ENCODE measurements at regions not wholly inside any gene's neighbourhood (a gene's known extent, or its start where the extent isn't known, plus 50 kb on each side); places are given as distances from the start of the nearest gene placed in this dataset.
"Not testable (repeated sequence)": the region's sequence is repeated elsewhere in the genome, so short reads cannot be mapped to it uniquely, and the experiment has no call there.

DNA sequence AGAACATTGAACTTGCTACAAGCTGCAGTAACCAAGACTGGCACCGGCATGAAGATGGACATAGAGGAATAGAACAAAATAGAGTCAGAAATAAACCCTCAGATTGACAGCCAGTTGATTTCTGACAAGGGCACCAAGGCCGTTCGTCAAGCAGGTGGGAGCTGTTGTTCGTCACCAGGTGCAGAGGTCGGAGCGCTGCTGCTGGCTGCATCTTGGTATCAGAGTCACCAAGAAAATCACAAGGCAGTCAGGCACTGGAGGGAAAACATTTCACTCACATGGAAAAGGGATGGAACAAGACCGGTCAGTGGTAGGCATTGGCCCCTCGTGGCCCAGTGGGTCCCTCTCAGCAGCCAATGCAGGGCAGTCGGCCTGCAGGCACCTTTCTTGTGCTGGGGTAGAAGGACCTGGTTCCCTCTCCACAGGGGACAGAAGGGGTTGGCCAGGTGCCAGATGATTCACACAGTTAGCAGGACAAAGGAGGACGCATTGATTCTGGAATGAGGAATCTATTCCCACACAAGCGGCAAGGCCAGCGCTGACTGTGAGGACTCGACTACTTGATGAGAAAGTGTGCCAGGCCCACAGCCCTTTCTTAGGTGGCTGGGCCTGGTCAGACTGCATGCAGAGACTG is 115.8 kb upstream of the FGF3 start:
- peak; percentile 63 for DNase-seq

DNA sequence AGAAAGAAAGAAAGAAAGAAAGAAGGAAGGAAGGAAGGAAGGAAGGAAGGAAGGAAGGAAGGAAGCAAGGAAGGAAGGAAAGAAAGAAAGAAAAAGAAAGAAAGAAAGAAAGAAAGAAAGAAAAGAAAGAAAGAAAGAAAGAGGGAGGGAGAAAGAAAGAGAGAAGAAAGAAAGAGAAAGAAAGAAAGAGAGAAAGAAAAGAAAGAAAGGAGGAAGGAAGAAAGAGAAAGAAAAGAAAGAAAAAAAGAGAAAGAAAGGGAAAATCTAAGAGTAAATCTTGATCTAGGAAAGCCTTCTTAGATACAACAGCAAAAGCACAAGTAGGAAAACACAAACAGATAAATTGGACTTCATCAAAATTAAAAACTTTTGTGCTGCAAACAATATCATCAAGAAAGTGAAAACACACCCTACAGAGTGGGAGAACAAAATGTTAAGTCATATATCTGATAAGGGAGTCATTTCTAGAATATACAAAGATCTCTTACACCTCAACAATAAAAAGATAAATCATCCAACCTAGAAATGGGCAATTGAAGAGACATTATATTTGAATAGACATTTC is 116.8 kb upstream of the FGF3 start:
- DNase-seq = no peak

DNA sequence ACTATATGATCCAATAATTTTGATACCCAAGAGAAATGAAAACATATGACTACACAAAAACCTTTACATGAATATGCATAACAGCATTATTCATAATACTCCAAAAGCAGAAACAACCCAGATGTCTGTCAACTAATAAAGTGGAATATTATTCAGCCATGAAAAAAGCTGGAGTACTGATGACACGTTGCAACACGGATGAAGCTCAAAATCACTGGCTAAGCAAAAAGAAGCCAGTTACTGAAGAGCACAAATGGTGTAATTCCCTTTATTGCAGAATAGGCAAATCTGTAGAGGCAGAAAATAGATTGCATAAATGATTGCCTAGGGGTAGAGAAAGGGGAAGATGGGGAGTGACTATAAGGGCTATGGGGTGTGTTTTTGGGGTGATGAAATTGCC is 117.6 kb upstream of the FGF3 start:
- DNase-seq = no peak

DNA sequence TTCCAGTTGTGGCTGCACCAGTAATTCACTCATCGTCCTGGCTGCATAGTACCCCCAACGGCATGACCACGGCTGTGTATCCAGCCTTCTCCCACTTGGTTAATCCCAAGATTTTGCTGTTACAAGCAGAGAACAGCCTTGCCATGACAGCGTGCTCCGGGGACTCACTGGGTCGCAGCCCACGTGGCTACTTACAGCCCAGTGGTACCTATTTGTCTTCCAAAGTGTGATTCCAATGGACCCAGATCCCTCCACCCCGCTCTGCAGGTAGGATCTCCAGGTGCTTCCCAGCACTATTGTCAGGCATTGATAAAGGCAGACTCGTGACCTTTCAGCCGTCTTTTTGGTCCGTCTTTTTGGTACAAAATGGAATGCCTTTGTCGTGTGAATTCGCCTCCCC is 119.0 kb upstream of the FGF3 start:
- DNase-seq = no peak

DNA sequence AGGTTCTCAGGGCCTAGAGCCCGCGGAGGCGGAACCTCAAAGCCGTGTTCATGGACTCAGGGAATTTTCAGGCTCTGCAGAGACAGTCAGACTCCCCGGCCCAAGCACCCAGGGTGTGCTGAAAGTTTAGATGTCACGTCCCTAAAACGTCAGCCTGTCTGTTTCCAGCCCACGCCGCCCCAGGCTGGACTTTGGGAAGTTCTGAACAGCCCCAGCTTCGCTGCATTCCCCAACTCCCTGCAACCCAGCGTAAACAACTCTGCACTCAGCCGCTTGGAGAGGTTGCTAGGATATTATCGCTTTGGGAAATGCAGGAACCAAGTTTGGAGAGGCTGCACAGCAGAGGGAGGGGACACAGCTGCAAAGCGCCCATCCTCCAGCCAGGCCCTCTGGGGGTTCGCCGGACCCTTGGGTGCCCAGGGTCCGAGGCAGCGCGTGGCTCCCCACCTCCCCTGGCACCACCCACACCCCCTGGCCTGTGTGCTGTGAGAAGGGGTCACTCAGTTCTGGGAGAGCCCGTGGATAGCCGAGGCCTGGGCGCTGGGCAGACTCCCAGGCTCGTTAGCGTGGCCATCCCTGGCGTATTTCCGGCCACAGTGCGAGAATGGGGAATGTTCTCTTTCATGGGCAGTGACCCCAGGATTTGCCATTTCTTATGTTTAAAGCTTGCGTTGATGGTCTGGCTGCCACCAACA is 120.5 kb upstream of the FGF3 start:
- no peak for DNase-seq

DNA sequence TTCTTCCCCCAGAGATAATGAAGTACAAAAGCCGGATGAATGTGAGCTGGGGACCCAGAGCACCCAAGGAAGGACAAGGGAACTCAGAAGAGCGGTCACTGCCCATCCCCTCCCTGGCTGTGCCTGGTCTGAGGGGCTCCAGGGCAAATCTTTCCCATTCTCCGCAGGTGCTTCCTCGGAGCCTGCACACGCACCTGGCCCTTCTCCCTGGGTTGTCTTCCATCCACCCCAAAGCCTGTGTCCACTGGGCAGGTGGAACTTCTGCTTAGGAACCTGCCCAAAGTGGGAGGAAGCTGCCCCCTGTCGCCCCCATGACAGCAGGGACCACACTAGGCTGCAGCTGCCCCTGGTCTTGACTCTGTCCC is 121.0 kb upstream of the FGF3 start:
- DNase-seq = no peak

DNA sequence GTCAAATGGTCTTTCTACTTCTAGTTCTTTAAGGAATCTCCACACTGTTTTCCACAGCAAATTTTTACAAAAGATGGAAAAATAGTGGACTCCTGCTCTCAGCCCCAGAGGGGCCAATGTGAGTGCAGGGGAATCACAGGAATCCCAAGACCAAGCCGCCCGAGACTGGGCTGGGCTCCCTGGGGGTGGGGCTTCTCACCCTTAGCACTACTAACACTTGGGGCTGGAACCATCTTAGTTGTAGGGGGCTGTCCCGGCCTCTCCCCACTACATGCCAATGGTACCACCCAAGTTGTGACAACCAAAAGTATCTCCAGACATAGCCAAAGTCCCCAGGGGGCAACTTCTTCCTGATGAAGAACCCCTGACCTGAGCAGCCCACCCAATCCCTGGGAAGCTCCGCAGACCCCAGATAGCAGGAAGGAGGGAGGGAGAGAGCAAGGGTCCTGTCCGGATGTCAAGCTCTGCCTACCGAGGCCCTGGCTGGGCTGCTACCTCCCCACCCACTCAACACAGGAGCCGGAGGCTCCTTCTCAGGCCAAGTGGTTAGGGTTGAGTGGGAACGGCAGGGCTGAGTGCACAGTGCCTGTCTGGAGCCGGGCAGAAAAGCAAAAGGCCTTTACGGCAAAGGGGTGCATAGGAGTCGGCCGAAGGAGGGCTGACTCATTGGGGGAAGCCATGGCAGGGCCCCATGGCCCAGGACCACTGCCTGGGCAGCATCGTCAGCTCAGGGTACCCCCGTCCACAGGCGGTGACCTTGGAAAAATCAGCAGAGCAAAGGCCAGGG is 122.5 kb upstream of the FGF3 start:
- no peak for DNase-seq

DNA sequence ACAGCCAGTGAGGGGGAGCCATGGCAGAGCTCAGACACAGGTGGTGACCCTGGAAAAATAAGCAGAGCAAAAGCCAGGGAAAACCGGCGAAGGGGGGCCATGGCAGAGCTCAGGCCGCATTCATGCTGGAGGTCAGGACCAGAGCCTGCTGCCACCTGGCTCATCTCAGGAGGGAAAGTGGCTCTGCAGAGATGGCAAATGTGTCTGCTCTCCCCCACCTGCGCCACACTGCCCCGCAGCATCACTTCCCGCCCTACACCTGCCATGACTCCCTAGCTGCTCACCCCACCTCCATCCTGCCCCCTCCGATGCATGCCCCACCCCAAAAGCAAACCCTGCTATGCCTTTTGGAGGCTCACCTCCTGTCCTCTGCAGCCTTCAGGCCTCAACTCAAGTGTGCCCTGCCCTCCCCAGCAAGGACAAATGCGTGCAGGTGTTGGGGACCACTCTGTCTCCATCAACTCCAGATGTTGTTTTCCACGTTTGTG is 123.2 kb upstream of the FGF3 start:
- no peak for DNase-seq

DNA sequence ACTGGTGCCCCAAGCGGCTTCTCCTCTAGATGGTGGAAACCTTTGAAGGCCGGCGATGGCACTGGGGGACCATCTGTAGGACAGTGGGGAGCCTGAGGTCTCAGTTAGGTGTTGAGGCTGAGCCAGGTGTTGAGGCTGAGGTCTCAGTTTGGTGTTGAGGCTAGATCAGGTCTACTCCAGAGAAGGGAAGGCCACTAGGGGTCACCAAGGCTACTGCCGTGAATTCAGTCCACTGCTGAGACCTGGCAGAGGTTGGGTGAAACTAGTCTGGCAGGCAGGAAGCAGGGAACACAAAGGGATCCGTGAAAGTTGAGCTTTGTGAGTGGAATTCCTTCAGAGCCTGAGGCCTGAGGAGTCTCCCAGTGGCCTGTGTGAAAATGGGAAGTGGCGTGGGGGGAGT is 123.8 kb upstream of the FGF3 start:
- no peak for DNase-seq

DNA sequence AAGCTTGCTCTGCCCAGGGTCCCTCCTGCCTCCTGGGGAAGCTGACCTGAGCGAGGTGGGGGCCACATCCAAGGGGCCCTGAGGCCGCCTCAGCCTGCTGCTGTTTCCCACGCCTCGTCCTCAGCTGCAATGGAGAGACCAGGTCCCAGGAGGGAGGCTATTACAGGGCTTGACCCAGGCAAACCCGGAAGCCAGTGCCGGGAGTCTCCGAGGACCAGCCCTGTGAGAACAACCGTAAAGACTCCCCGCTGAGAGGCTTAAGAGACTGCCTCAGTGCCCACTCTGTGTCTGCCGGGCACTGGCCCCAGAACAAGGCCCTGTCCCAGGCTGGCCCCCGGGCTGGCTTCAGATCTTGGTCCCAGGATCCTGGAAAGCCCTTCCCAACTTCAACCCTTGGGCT is 124.3 kb upstream of the FGF3 start:
- no peak for DNase-seq

DNA sequence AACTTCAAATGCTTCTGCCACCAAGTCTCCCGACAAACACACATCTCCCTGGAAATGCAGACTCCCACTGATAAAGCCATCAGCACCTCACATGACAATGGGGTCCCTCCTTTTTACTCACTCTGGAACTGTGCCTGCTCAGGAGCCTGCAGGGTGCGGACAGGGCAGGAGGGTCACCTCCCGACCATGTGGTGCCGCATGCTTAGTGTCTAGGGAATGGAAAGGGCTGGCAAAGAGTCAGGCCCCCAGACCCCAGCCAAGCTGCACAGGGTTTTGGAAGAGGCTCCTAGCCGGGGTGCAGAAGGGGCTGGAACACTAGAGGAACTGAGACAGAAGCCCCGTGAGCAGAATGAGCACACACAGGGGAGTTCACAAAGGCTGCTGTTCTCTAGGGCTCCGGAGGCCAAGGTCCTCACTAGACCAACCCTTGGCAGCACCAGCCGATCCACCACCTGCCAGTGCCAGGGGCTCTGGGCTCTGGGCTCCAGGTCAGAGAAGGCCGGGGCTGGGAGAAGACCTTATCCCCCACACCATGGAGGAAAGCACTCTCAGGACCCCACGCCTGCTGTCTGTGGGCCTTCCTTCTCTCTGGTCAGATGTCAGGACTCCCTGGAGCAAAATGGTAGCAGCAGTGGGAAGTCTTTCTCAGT is 125.1 kb upstream of the FGF3 start:
- DNase-seq = no peak

DNA sequence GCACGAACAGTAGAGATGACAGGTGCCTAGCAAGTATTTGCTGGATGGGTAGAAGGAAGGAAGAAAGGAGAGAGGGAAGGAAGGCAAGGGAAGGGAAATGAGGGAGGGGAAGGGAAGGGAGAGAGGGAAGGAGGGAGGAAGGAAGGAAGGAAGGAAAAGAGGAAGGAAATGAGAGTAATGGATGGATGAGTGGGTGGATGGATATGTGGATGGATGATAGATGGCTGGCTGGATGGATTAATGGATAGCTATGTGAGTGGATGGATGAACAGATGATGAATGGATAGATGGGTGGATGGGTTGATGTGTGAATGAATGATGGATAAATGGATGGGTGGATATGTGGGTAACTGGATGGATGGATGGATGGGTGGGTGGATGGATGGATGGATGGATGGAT is 125.9 kb upstream of the FGF3 start:
- DNase-seq = no peak

DNA sequence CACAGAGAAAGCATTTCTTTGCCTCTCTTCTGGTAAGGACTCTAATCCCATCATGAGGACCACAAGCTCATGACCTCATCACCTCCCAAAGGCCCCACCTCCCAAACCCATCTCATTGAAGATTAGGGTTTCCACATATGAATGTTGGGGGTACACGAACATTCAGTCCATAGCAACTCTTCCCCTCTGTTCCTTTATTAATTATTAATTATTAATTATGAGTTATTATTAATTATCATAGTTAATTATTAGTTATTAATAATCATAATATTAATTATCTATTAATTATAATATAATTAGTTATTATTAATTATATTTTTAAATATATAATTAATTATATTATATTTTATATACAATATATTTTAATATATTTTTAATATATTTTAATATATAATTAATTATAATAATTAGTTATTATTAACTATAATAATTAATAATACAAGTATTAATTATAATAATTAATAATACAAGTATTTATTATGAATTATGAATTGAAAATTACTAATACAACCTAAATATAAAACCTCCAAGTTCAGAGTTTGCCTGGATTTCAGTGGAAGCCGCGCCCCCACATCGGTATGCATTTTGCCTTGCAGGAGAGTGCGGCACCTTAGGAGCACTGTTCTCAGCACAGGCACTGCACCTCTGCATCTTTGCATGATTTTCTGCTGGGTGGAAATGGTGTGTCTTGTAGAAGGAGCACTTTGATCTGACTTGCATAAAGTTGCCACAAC is 128.0 kb upstream of the FGF3 start:
- DNase-seq = peak; percentile 10

DNA sequence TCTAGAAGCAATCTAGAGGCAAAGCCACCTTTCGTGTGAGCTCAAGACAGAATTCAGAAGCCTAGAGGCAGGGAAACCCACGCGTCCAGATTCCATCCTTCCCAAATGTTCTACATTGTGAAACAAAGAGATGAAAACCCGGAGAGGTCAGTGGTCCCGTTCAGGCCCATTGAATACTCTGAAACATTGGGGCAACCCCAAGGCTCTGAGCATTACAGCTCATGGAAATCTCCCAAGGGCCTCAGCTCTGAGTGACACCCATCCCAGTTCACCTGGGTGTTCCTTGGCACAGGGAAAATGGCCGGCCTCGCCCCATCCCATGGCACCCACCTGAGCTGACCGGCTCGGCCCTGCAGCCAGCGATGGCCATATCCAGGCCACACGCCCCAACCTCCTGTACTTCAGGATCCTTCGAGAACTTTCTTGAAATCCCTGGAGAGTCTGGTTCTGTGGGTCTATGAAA is 128.6 kb upstream of the FGF3 start:
- DNase-seq = no peak

DNA sequence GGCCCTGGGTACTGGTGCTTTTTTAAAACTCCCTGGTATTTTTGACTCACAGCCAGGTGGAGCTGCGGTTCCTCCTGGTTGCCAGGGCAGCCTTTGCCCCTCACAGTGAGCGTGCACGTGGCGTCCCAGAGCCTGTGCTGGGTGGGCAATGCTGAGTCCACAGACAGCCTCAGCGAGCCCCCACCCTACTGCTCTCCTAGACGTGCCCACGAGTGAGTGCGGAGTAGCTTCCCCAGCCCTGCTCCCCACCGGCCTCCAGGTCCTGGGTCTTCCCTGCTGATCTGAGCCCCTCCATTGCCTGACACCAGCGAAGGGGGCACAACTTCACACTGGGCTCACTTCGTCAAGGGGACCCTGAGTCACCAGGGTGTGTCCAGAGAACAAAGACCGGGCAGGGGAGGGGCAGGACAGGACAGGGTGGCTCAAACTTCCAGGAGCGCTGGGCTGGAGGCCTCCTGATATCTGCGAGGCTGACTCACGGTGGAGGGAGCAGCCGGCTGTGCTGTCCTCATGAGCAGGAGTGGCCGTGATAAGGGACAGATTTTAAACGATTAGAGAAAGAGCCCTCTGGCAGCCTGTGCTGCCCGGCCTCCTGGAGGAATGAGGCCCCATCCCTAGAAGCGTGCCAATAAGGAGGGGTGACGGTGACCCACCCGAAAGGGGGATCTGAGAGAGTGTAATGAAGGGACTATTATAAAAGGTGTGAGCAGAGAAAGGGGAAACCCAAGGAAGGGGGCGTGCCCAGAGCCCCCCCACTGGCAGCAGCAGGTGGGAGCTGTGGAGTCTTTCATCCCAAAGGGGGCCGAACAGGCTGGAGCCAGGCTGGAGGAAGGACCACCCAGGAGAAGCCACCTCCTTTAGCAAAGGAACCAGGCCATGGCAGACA is 129.3 kb upstream of the FGF3 start:
- no peak for DNase-seq

DNA sequence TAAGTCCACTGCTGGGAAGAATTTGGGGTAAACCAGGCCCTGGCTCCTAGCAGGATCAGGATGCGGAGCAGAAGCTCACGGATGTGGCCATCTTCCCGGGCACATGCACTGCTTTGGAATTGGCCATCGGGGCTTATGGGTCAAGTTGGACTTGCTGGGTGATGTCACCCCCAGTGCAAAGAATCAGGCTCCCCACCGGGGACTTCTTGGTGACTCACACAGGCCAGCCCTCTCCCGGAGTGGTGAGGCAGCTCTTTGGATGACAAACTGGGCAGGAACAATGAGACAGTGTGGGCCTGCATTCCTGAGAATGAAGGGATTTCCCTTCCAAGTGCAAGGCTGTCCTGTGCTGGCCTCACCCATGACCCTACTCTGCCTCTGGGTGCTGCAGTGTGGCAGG is 128.8 kb upstream of the ANO1 start:
- no peak for DNase-seq

DNA sequence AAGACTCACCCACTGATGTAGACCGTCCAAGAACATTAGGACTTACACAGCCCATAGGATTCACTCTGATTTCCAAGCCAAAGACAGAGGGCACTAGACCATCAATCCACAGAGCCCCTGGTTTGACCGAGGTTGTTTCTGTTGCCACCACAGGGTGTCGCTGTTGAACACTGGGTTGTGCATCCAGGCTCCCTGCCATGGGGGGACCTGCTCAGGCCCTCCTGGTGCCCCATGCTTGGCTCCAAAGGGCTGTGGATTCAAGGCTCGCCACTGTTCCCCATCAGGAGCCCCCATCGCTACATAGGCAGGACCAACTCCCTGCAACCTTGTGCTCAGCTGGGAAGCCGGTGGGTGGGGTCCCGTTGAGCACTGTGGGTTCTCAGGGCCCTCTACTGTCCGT is 128.0 kb upstream of the ANO1 start:
- DNase-seq = peak; percentile 70

DNA sequence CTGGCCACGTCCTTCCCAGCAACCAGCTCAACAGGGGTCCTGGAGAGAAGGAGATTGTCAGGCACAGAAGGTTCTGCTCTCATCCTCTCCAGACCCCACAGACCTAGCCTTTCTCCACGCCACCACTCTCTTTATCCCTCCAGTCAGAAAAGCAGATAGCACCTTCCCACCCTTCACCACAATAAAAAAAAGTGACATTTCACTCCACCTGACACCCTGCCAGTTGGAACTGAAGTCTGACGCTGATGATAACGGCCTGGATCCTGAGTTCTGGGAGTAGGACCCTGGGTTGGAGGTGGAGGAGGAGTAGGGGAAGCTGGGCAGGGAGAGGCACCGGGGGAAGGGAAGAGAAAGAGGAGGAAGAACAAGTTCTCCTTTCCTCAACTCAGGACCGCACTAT is 127.5 kb upstream of the ANO1 start:
- no peak for DNase-seq

DNA sequence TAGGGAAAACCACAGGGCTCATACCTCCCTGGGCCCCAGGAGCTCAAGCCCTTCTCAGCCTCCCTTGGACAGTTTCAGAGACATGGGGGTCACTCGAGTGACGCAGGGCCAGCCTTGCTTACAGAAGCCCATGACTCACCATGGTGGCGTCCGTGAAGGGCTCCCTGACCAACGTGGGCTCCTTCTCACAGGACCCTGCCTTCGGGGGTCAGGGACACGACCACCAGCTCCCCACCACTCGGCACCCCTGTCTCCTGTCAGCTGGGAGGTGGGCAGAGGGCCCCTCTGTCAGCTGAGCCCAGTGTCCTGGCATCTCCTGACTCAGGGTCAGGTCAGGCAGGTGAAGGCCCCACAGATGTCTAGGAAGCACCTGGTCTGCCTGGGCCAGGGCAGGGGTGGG is 126.3 kb upstream of the ANO1 start:
- no peak for DNase-seq

DNA sequence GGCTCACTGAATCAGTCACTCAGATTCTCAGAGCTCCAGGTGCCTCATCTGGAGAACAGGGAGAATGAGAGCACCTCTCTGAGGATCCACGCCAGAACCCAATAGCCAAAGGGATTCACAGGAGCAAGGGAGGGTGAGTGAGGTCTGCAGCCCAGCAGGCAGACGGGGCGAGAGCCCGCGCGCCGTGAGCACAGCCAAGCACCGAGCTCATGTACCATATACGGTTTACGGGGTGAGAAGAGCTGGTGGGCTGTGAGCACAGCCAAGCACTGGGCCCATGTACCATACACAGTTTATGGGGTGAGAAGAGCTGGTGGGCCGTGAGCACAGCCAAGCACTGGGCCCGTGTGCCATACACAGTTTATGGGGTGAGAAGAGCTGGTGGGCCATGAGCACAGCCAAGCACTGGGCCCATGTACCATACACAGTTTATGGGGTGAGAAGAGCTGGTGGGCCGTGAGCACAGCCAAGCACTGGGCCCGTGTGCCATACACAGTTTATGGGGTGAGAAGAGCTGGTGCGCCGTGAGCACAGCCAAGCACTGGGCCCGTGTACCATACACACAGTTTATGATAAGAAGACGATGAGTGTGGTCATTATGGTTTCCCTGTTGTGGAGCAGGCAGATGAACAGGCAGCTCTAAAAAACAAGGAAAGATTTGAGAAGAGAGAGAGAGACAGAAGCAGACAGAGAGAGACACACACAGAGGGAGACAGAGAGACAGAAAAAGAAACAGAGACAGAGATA is 125.7 kb upstream of the ANO1 start:
- not testable (repeated sequence) for DNase-seq

DNA sequence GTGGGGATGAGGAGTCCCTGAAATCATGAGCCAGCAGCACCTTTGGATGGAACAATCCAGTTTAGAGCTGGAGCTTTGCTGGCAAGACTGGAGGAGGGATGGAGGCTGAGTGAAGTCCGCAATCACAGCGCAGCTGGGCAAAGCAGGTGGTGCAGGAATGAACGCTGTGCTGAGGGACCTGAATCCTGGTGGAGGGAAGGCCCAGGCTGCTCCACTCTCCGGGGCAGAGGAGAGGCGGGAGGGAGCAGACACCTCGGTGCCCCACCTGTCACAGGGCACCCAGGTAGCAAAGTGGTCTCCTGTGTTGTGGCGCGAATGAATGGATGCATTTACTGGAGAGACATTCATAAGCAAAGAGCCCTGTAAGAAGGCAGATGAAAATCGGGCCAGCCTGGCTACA is 124.8 kb upstream of the ANO1 start:
- no peak for DNase-seq
